Epithelial cell of proximal tubule (primary cell): ENCODE measurements at regions not wholly inside any gene's neighbourhood (a gene's known extent, or its start where the extent isn't known, plus 50 kb on each side); places are given as distances from the start of the nearest gene placed in this dataset.
"Not testable (repeated sequence)": the region's sequence is repeated elsewhere in the genome, so short reads cannot be mapped to it uniquely, and the experiment has no call there.

Experiments
- DNase-seq: peaks from one replicate; pipeline ENCODE4 v3.0.0-alpha.2; 2011; ENCODE audit warnings: low read depth
- H3K4me3 ChIP-seq: 2 replicates; pipeline ENCODE4 v1.5.1; 2011; ENCODE audit warnings: low read depth, mild to moderate bottlenecking, low read length
- CTCF ChIP-seq: conservative IDR thresholded peaks from 2 replicates; pipeline ENCODE4 v1.5.1; 2012; ENCODE audit warnings: low read depth, mild to moderate bottlenecking, low read length

- H3K4me3 ChIP-seq = no peak overlapping the region
- no peak for DNase-seq
- TF ChIP-seq CTCF = no peak
Observed at GRCh38 chr1:191043066-191043465, 565.4 kb upstream of the BRINP3 start.

- H3K4me3 ChIP-seq = no peak overlapping the region
- TF ChIP-seq CTCF = no peak
- DNase-seq = no peak
Observed at GRCh38 chr1:191049781-191050180, 572.1 kb upstream of the BRINP3 start.

GRCh38 chr1:191052888-191053287, 575.2 kb upstream of the BRINP3 start:
- no peak for DNase-seq
- H3K4me3 ChIP-seq = no peak overlapping the region
- TF ChIP-seq CTCF = no peak

GRCh38 chr1:191065346-191065745, 587.7 kb upstream of the BRINP3 start:
- no peak for TF ChIP-seq CTCF
- no peak for DNase-seq
- no peak overlapping the region for H3K4me3 ChIP-seq

GRCh38 chr1:191065771-191066170, 588.1 kb upstream of the BRINP3 start:
- no peak overlapping the region for H3K4me3 ChIP-seq
- TF ChIP-seq CTCF = no peak
- no peak for DNase-seq

GRCh38 chr1:191074881-191075280, 597.2 kb upstream of the BRINP3 start:
- DNase-seq = no peak
- no peak for TF ChIP-seq CTCF
- H3K4me3 ChIP-seq = no peak overlapping the region

- not testable (repeated sequence) for DNase-seq, H3K4me3 ChIP-seq
Observed at GRCh38 chr1:191083090-191083489, 605.4 kb upstream of the BRINP3 start.

GRCh38 chr1:191085121-191085520, 607.5 kb upstream of the BRINP3 start:
- no peak overlapping the region for H3K4me3 ChIP-seq
- DNase-seq = no peak
- no peak for TF ChIP-seq CTCF
